ENCODE measurements at regions not wholly inside any gene's neighbourhood (a gene's known extent, or its start where the extent isn't known, plus 50 kb on each side); places are given as distances from the start of the nearest gene placed in this dataset.
"Not testable (repeated sequence)": the region's sequence is repeated elsewhere in the genome, so short reads cannot be mapped to it uniquely, and the experiment has no call there.

DNA sequence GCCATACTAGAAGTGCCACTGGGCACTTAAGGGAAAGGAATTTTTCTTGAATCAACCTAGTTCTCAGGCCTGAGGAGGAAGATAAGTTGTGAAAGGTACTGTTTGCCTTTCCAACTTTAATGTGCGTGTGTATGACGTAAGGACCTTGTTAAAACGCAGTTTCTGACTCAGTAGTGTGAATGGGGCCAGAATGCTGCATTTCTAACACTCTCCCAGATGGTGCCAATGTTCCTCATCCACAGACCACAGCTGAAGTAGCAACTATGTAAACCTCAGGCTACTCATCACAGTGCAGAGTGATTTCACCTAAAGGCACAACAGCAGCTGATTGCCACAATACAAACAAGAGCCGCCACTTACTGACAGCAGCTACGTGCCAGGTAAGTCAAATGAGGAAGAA lies 103.6 kb downstream of the OTOL1 start:
- DNase-seq (ENCODE audit: low read depth in 2 of 2) = no peak

DNA sequence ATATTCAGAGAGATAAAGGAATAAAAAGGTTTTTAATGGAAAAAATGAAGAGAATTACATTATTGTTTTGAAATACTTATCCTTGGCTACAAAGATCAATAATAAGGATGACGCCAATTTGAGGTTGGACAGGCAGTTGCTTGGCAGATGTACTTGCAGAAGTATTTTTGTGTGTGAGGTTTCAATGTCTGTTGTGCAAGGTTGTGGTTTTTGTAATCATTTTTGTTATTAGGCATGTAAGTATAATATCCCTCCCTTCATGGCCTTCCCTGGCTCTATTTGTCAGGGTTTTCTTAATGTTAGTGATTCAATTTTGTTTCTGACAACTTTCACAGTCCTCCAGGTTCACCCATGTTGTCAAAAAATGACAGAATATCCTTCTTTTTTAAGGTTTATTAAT lies 105.9 kb downstream of the OTOL1 start:
- no peak for DNase-seq (ENCODE audit: low read depth in 2 of 2)

DNA sequence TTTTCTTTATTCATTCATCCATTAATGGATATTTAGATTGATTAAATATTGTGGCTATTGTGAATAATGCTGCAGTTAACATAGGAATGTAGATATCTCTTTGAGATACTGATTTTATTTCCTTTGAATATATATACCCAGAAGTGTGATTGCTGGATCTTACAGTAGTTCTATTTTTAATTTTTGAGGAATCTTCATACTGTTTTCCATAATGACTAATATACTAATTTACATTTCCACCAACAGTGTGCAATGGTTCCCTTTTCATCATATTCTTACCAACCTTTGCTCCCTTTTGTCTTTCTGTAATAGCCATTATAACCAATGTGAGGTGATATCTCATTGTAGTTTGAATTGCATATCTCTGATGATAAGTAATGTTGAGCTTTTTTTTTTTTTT lies 106.3 kb downstream of the OTOL1 start:
- no peak for DNase-seq (ENCODE audit: low read depth in 2 of 2)

DNA sequence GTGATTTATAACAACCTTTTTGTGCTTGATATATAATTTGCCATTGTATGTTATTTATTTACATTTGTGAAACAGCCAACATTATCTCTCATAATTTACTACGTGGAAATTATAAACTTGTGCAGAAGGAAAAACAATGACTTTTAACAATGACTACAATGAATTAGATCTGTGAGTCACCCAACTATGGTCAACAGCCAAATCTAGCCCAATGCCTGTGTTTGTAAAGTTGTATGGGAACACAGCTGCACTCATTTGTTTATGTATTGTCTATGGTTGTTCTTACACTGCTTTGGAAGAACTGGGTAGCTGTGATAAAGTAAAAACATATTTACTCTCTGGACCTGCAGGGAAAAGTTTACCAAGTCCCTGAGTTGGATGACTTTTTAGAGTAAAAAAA lies 110.4 kb downstream of the OTOL1 start:
- no peak for DNase-seq (ENCODE audit: low read depth in 2 of 2)

DNA sequence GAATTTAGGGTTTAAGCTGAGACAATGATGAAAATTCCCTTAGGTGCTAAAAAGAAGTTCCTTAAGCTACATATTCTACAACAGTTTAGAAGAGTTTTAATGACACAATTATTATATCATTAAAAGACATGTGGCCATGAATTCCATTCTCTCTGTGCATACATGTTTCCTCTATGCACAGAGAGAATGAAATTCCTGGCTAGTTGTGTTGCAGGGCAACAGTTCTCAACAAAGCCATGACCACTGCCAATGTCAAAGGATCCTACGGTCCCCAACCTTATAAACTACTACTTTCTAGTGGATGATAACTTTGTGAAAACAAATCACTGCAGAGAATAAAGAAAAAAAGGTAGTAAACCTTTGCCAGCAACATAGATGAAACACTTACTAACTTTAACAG lies 122.7 kb downstream of the OTOL1 start:
- no peak for DNase-seq (ENCODE audit: low read depth in 2 of 2)

DNA sequence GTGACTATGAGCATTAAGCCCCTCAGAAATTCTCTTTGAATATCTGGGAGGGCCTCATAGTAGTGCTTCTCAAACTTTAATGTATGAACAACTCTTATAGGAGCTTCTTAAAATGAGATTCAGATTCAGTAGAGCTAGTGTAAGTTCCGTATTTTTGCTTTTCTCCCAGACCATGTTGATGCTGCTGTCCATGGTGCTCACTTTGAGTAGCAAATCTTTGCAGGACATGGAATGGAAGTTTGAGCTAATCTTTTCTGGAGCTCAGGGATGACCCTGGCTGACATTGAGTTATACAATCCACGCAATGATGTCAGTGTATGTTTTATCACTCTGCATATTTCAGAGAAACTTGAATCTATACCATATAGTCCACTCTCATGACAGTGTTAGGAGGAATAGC lies 134.2 kb downstream of the OTOL1 start:
- no peak for DNase-seq (ENCODE audit: low read depth in 2 of 2)

DNA sequence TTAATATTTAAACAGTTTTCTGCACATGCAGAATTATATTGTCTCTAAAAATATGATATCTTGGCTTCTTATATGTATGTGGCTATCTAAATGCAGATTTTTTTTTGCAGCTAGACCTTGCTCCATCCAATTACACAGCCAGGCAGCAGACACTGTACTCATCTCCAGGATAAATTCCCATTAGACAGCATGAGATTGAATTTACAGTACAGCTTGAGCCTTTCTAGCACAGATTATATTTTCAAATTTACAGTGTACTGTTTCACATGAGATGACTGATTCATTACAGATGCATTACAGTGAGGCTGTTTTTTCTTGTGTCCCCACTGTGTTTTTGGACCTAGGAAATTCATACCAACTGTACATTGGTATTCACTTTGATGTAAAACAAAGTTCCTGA lies 134.9 kb downstream of the OTOL1 start:
- no peak for DNase-seq (ENCODE audit: low read depth in 2 of 2)

DNA sequence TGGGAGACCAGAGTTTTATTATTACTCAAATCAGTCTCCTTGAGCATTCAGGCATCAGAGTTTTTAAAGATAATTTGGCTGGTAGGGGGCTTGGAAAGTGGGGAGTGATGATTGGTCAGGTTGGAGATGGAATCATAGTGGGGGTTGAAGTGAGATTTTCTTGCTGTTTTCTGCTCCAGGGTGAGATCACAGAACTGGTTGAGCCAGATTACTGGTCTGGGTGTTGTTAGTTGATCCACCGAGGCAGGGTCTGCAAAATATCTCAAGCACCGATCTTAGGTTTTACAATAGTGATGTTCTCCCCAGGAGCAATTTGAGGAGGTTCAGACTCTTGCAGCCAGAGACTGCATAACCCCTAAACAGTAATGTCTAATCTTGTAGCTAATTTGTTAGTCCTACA lies 141.0 kb downstream of the OTOL1 start:
- no peak for DNase-seq (ENCODE audit: low read depth in 2 of 2)

DNA sequence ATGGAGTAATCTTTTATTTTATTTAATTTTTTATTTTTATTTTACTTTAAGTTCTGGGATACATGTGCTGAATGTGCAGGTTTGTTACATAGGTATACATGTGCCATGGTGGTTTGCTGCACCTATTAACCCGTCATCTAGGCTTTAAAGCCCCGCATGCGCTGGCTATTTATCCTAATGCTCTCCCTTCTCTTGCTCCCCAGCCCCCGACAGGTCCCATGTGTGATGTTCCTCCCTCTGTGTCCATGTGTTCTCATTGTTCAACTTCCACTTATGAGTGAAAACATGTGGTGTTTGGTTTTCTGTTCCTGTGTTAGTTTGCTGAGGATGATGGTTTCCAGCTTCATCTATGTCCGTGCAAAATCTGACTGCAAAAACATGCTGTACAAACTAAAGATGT lies 142.5 kb downstream of the OTOL1 start:
- not testable (repeated sequence) for DNase-seq (ENCODE audit: low read depth in 2 of 2)

DNA sequence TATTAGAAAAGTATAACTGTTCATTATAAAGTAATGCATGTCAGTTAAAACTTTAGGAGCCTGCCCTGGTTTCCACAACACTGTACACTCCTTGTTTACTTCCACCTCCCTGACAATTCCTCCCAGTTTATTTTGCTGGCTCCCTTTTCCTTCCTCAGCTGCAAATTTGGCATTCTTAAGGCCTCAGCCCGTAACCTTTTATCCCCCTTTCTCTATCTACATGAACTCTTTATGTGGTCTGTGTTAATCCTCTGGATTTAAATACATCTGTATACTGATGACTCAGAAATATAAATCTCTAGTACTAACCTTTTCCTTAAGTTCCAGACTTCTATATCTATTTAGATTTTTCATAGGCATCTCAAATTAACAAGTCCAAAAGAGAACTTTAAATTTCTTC lies 143.6 kb downstream of the OTOL1 start:
- DNase-seq (ENCODE audit: low read depth in 2 of 2) = no peak

DNA sequence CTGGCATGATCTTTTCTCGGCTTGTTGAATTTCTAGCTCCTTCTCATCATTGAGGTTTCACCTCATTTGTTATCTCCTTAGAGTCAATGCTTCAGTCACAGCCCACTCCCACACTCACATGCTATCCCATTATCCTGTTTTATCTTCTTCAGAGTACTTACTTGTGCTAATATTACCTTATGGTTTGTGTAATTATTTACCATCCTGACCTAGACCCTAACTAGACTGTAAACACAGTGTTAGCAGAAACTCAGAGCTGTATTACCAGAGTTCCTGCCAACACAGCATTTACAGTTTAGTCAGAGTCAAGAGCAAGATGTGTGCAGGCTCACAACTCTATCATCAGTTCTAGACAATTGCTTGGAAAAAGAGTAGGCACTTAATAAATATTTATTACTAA lies 144.7 kb downstream of the OTOL1 start:
- no peak for DNase-seq (ENCODE audit: low read depth in 2 of 2)

DNA sequence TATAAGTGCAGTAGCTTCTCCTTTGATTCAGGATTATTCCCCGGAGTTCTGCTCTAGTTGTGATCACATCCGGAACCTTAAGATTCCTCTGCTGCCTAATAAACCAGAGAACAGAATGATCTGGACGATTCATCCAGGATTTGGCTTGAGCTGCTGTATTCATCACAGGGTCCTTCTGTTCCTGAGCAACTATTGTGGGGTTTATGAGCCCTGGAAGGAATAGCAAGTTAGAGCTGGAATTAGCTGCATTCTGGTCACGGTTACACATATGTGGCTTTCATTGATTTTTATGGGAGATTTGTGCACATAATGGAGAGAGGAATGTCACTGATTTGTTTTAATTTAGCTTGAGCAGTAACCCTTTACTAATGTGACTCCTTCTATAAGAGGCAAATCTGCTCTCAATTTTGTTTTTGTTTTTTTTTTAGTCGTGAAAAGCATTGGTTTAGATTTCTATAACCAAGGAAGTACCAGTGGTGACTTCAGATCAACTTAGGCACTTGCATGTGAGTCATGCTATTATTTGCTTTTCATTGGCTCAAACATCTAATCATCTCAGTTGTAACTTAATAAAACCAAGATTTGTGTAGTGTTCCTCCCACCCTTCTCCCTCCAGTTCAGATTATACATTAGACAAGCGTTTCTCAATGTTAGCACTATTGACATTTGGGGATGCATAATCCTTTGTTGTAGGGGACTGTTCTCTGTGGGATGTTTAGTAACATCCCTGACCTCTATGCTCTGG lies 148.5 kb downstream of the OTOL1 start:
- no peak for DNase-seq (ENCODE audit: low read depth in 2 of 2)

DNA sequence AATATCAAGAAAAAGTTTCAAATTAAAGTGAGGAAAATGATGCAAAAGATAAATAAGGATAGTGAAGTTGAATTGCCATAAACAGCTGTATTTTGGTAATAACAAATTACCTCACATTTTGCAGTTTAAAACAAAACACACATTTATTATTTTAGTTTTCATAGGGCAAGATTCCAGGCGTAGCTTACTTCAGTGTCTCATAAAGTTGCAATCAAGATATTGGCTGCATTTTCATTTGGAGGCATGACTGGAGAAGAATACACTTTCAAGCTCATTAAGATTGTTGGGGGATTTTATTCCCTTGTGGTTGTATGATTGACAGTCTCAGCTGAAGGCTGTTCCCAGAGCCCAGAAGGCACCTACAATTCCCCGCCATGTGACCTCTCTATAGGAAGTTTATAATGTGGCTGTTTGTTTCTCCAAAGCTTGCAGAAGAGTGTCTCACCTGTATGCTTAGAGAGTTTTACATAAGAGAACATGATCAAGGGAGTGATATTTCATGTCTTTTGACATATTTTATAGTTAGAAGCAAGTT lies 151.4 kb downstream of the OTOL1 start:
- no peak for DNase-seq (ENCODE audit: low read depth in 2 of 2)

DNA sequence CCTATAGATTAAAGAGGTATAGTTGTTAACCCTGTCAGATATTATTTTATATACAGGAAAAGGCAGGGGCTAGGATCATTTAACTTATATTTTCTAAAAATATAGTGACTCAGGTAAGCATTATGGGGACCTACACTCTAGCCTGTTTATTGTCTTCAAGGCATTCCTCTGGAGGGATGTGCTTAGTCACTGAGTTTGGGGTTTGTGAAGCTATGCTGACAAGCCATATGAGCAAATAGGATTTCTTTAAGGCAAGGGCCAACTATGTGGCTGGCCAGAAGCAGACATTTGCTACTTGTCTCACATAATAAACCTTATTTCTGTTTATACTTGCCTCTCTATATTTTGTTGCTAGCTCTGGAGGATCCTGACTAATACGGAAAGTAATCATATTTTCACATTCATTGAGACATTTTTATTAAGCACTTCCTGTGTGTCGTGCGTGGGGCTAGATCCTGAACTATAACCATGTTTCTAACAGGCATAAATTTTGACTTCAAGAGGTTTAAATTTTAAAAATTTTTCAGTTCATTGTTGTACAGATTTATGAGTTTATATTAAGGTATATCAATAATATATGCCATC lies 153.4 kb downstream of the OTOL1 start:
- no peak for DNase-seq (ENCODE audit: low read depth in 2 of 2)

DNA sequence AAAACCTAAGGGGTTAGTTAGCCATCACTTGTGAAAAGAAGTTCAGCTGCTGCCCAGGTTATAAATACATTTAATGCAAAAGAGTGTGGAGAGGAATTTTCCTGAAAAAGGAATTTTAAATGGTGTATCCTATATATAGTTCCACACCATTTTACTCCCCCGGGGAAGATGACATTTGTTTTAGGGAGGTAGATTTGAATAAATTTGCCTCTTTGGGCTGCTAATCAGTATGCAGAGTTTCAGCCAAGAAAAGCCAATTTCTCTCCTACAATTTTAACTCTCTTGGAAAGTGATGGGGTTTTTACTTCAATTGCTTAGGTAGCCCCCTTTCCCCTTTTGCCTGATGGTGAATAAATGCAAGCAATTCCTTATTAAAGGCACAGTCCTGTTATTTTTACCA lies 161.2 kb downstream of the OTOL1 start:
- no peak for DNase-seq (ENCODE audit: low read depth in 2 of 2)

DNA sequence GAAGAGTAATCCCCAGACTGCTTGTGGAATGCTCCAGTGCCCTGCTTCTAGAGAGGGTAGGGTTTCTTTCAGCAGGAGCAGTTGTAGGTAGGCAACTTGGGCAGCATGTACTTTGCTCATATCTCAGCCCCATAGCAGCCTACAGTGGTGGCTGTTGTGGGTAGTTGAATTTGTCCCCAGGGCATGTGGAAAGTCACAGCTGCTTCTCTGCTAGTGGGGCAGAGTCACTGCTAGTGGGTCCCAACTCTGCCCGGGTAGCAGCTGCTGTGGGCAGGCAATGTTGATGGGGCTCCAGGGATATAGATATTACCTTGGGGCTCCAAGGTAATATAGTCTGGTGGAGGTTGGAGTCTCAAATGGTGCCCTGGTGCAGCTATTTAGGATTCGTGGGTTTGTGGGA lies 174.5 kb downstream of the OTOL1 start:
- DNase-seq (ENCODE audit: low read depth in 2 of 2) = no peak

DNA sequence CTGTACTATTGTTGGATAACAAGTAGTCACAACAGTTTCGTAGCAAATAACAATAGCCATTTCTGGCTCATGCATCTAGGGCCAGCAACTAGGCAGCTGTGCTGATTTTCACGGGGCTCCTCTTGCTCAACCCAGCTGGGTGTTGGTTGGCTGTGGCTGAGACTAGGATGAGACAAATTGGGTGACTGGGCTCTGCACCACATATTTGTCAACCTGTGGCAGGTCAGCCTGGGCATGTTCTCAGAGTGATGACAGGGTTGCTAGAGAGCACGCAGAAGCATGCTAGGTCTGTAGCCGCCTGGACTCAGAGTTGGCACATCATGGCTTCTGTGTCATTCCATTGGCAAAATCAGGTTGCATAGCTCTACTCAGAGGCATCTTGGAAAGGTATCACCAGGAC lies 175.9 kb downstream of the OTOL1 start:
- no peak for DNase-seq (ENCODE audit: low read depth in 2 of 2)

DNA sequence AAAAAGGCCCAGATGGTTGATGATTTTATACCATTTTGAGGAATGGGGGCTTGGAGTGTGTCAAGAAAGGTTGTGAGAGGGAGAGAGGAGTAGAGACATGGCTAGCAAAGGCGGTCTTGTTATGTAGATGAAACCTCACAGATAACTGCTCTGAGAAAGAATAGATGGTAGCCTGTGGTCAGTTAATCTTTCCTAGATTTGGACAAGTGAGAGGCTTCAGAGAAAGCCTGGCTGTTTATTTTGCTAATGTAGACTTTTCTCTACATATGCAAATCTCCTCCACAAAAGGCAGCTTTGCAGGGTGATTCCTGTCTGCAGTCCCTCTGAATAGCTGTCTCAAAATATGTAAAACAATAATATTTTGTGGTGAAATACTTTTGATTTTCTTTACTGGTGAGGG lies 177.3 kb downstream of the OTOL1 start:
- no peak for DNase-seq (ENCODE audit: low read depth in 2 of 2)

DNA sequence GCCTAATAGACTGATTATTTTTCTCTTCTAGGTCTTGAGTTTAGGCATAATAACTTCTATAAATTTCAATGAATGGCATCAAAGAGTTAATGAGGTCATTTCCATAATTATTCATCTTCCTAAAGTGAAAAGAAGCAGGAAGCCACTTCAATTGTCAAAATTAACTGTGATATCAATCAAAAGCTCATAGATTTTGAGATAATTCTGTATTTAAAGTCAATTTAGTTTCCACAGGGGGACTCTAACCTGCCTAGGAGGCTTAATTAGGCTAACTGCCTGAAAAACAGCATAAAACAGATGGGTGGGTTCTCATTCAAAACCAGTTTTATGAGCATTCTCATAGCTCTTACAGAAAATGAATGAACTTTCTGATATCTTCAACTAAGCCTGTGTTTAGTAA lies 177.8 kb downstream of the OTOL1 start:
- no peak for DNase-seq (ENCODE audit: low read depth in 2 of 2)

DNA sequence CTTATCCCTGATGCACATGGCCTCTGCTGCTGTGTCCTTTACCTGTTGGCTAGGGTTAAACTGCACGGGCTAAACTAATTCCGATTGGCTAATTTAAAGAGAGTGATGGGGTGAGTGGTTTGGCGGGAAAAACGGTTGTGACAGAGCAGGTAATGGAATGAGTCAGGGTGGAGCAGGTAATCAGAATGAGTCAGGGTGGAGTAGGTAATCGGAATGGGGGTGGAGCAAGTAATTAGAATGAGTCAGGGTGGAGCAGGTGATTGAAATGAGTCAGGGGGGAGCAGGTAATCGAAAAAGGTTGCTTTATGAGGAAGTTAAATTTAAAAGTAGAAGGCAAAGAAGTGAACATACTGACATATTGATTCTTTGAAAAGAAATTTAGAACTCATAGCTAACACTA lies 185.2 kb downstream of the OTOL1 start:
- DNase-seq (ENCODE audit: low read depth in 2 of 2) = not testable (repeated sequence)

DNA sequence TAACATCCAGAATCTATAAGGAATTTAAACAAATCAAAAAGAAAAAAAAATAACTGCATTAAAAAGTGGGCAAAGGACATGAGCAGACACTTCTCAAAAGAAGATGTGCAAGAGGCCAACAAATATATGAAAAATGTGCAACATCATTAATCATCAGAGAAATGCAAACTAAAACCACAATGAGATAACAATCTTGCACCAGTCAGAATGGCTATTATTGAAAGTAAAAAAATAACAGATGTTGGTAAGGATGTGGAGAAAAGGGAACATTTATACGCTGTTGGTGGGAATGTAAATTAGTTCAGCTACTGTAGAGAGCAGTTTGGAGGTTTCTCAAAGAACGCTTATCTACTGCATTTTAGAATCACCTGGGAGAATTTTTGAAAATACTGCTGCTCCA lies 186.1 kb downstream of the OTOL1 start:
- DNase-seq (ENCODE audit: low read depth in 2 of 2) = no peak

DNA sequence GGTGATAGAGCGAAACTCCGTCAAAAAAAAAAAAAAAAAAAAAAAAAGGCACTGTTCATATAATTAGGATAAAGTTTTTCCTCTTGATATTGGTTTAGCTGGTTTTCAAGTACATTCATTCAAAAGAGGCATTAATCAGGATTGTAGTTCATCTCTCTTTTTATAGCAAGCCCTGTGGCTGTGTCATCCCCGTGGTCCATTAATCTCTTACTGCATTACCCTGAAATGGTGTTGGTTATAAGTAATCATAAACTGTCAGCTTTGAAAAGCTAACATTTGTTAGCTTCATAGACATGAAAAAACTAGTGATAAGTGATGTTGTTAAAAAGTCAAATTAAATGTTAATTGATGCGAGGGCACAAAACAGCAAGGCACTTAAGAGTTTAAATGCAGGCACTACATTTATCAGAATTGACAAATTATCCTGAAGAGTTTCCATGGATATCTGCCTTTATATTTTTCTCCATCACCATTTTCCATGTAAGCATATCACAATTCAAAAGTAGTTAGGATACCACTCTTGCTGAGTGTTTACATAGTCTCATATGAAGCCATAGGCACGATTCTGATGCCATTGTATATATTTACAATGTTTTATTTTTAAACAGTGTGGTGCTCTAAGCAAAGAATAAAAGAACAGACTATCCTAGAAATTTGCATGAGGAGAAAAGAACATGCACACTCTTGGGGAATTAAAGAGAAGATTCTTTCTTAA lies 193.1 kb downstream of the OTOL1 start:
- no peak for DNase-seq (ENCODE audit: low read depth in 2 of 2)

DNA sequence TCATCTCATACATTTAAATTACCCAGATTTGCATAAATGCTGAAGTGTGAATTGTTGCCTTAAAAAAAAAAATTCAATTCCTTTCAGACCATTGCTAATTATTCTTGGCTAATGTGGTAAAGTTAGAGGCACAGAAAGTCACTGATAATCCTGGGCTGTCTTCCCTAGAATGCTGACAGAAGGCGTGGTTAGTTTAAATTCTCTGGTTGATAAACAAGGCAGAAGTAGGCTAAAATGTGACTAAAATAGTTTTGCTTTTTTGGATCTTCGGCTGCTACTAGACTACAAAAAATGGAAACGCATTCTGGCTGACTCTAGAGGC lies 193.7 kb downstream of the OTOL1 start:
- no peak for DNase-seq (ENCODE audit: low read depth in 2 of 2)
